GM21528 (cell line): ENCODE measurements at regions not wholly inside any gene's neighbourhood (a gene's known extent, or its start where the extent isn't known, plus 50 kb on each side); places are given as distances from the start of the nearest gene placed in this dataset.

Experiments
- ATAC-seq: cut with Tn5 transposase; IDR thresholded peaks from one replicate; pipeline ENCODE4 v1.9.1; 2021; ENCODE audit warnings: mild to moderate bottlenecking, moderate library complexity; ENCODE audit not compliant: unreplicated experiment, low FRiP score

DNA sequence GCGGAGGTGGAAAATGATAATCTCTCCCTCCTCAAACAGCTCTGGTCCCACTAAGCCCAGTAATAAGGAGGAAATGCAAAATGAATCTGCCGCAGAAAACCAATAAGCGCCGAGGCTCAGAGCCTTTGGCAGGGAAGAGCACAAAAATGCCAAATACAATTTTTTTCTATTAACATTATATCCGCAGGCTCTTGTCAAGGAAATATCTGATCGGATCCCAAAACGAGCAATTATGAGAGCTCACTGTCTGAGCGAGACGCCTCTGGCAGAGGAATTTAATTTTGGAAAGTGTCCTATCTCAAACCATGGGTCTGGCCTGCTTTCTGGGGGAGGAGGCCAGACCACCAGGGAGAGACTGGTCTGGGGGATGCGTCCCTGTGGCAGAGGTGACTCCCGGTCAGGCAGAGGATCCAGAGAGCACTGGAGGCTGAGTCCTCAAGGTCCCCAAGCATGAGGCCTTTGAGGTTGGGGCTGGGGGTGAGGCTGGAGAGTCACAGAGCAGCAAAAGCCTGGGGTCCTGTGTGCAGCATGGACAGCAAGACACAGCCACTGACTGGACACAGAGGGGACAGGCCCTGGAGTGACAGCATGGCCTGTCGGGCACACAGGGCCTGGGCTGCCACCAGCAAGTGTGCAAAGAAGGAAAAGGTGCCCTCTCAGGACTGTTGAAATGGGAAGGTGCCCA, 342.8 kb upstream of the SFSWAP start:
- ATAC-seq = no peak

DNA sequence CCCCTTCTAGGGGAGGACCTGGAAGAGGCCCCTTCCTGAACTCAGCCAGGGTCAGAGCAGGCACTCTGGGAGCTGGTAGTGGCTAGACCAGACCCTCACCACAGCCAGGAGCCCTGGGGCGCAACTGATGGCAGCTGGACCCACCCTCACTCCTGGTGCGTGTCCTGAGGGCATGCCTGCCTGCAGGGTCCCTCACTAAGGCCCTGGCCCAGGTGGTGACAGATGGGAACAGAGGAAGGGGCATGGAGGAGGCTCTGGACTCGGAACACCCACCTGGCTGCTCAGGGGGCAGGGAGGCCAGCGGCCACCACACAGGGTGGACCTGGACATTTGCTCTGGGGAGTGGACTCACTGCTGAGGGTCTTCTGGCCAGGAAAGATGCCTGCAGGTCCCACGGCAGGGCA, 342.2 kb upstream of the SFSWAP start:
- no peak for ATAC-seq

DNA sequence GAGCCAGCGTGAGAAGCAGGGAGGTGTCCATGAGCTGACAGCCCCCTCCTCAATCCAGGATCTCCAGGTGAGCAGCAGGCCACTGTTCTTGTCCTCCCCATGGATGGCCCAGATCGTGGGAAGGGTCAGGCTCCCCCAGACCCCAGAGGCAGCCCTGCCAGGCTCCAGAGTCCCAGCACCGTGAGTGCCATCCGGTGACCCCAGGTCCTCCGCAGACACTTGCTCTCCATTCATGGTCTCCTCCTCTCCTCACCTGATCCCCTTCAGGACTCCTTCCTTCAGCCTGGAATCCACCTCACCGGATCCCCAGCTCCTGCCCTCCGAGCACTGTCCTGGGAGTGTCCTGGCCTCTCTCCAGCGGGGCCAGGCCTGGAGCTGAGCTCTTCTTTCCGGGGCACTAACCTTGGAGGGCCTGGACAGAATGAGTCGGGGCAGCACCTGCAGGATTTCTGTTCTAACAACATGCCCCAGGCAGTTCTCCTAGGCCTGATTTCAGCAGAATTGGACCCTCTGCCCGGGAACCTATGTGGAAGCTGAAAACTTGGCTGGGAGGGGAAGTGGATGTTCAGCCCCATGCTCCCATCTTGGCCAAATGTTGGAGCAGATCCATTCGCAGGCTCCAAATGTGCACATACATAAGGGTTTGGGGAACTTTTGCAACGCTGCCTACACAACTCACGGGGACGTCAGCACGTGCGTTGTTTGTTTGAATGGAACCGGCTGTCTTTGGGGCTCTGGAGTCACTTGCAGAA, 341.6 kb upstream of the SFSWAP start:
- no peak for ATAC-seq

DNA sequence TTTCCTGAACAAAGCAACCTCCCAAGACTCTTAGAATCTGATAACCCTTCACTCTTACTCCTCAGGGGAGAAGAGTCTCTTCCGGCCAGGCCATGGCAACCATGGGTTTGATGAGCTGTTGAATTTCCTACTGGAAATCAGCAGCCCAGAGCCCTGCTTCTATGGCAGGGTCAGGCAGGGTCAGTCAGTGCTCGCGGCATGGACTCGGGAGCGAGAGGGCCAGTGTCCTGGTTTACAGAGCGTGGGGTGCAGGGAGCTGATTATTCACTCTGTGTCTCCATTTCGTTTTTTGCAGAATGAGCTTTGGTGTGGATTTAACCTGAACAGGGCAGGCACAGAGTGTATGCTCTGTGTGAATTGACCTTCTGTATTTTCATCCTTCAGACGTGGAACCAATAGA, 340.6 kb upstream of the SFSWAP start:
- no peak for ATAC-seq

DNA sequence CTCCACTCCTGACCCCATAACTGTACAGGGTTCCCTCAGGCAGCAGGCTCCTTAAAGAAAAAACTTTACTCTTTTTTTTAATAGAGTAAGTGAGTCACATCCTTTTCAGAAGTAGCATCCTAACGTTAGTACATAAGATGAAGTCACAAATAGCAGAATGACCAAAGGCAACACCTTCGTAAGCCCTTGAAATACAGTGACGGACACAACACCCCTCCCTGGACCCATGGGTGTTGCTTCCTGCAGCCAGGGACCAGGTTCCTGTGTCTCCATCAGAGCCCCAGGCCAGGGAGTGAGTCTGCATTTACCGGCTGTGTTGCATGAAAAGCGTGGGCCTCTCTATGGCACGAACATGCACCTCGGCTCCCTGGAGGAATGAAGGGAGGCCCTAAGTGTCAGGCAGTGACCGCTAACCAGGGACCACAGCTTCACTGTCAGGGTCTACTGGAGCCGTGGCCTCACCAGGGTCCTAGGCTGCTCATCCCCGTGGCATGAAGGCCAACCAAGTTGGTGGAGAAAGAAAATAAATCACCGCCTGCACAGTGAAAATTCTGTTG, 340.0 kb upstream of the SFSWAP start:
- ATAC-seq = no peak

GRCh38 chr12:131371401-131372170, 339.3 kb upstream of the SFSWAP start:
- no peak for ATAC-seq

GRCh38 chr12:131372171-131372475, 338.8 kb upstream of the SFSWAP start:
- ATAC-seq = no peak

DNA sequence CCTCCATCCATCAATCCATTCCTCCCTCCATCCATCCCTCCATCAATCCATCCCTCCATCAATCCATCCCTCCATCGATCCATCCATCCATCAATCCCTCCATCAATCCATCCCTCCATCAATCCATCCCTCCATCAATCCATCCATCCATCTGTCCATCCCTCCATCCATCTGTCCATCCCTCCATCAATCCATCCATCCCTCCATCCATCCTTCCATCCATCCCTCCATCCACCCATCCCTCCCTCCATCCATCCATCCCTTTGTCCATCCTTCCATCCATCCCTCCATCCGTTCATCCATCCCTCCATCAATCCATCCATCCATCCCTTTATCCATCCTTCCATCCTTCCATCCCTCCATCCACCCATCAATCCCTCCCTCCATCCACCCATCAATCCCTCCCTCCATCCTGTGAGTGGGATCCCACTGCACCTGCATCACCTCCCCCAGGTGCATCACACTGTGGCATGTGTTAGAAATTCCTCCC, 338.1 kb upstream of the SFSWAP start:
- ATAC-seq = no peak

DNA sequence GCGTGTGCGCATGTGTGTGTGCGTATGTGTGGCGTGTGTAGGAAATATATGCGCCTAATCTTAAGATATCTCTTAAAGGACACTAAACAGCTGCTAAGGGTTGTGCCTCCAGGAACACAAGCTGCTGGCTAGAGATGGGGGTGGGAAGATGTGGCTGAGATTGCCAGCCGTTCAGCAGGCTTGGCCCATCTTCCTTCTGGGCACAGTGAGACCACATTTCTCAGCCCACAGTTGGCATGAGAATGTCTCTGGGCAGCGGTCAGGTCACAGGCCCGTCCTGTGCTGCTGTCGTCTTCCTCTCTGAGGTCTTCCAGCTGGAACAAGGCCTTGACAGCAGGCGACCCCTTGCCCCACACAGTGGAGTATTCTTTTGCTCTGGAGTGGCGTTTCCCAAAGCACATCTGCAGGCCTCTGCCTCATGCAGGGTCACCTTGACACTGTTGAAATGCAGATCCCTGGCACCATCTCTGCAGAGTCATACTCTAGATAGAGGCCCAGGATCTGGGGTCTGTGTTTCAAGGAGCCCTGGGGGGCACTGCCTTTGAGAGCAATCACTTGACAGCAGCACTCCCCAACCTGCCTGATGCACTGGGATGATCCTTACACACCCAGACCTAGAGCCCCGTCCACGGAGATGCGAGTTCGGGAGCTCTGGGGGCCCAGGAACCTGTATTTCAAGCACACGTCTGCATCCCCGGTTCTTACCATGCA, 335.5 kb upstream of the SFSWAP start:
- ATAC-seq = no peak

GRCh38 chr12:131375972-131376345, 334.9 kb upstream of the SFSWAP start:
- ATAC-seq = no peak

DNA sequence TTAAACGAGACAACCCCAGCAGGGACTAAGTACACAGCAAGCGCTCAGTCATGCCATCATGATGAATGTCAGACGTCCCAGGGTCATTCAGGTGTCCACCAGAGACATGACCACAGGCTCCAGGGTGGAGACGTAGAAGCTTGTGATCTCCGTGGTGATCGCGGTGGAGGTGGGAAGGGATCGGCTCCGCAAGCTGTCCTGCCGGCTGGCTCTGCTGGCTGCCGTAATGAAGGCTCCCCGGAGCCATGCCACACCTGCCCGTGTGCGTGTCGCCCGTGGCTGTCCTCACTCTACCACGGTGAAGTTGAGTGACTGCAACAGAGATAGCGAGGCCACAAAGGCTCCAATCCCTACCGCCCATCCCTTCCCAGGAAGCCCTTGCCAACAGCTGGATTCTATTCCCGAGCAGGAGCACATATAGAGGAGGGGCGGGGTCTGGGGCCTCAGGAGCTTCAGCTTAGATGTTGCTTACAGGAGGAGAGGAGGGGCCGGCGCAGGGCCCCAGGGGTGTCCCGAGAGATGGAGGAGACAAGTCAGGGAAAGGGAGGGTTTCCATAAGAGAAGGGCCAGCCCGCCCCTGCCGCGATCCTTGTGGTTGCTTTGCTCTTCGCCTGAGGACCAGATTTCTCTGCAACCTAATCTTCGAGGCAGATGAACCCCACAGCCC, 332.6 kb upstream of the SFSWAP start:
- ATAC-seq = no peak

- ATAC-seq = no peak
Observed at GRCh38 chr12:131378861-131379665, 331.8 kb upstream of the SFSWAP start.

- no peak for ATAC-seq
Observed at GRCh38 chr12:131379738-131380137, 331.2 kb upstream of the SFSWAP start.

- ATAC-seq = no peak
Observed at GRCh38 chr12:131380220-131380964, 330.5 kb upstream of the SFSWAP start.

DNA sequence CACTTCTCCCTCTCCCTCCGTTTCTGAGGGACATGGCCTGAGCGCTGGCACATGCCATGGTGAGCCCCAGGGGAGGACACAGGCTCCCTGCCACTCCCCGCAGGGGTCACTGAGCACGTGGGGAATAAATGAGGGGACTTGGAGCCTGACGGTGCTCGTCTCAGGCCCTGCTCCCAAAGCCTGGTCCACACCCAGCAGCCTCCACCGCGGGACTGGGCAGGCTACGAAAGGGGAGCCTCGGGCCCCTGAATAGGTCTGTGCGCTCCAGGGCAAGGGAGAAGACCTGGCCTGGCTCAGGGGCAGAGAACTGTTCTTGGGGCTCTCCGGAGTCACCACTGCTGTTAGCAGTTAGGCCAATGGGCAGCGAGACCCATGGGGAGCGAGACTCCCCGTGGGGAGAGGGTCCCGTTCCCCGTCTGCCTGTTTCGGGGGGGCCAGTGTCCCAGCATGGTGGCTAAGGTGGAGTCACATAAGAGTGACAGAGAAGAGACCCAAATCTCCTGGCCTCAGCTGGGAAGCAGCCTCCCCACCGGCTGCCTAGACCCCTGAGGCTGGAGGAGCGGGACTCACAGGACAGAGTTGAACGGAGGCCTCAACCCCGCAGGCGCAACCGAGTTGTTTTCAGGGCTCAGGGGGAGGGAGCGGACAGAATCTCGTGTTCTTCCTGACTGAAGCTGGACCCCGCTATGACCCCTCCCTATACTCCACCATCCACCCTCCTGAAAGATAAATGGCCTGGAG, 329.8 kb upstream of the SFSWAP start:
- ATAC-seq = no peak

GRCh38 chr12:131381716-131382430, 329.0 kb upstream of the SFSWAP start:
- ATAC-seq = no peak

DNA sequence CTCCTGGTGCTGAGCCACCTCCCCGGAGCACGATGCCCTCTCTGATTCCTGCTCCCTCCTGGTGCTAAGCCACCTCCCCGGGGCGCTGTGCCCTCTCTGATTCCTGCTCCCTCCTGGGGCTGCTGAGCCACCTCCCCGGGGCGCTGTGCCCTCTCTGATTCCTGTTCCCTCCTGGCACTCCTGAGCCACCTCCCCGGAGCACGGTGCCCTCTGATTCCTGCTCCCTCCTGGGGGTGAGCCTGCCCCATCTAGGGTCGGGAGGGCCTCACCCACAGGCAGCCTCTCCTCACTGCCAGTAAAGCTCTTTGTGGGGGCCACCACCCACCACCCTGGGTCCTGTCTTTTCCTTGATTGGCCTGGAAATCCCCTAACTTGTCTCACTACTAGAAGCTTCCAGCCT, 327.6 kb upstream of the SFSWAP start:
- ATAC-seq = no peak
